Transverse colon (tissue), 4 donors: ENCODE measurements at regions not wholly inside any gene's neighbourhood (a gene's known extent, or its start where the extent isn't known, plus 50 kb on each side); places are given as distances from the start of the nearest gene placed in this dataset.

Experiments
- CTCF ChIP-seq, 5 experiments: fragments of 200-600 bp in 3 of 5; fragments of 450-650 bp in 2 of 5; sonication (generic) in 3 of 5; IDR thresholded peaks; 1 replicate in 2 of 5; 2 replicates in 3 of 5; pipeline ENCODE4 v1.5.1; 2016 to 2017; ENCODE audit warnings: antibody characterized with exemption in 5 of 5, inconsistent platforms in 3 of 5, mild to moderate bottlenecking in 2 of 5, moderate library complexity in 1 of 5
- EP300 ChIP-seq: sonication (generic); formaldehyde crosslinking; IDR thresholded peaks from one replicate; pipeline ENCODE4 v1.6.1; 2017; ENCODE audit warnings: antibody characterized with exemption, low read depth
- POLR2A ChIP-seq: fragments of 450-650 bp; IDR thresholded peaks from one replicate; pipeline ENCODE4 v1.6.1; 2016; ENCODE audit warnings: antibody characterized with exemption, mild to moderate bottlenecking, moderate library complexity
- POLR2AphosphoS5 ChIP-seq, 3 donors: sonication (generic); formaldehyde crosslinking; IDR thresholded peaks; one replicate each; pipeline ENCODE4 v1.6.1; 2016; ENCODE audit warnings: antibody characterized with exemption in 3 of 3

- TF ChIP-seq CTCF (IDR thresholded peaks at IDR 0.05) (no peak), POLR2AphosphoS5 (IDR thresholded peaks at IDR 0.05) (no peak), POLR2A (no peak), EP300 (no peak)
These were observed 97.3 kb downstream of the ANKRD60 start for GRCh38 chr20:58131151-58131550.
